Activated CD8-positive, alpha-beta memory T cell treated with anti-CD3 and anti-CD28 coated beads for 24 hours (primary cell): ENCODE measurements at regions not wholly inside any gene's neighbourhood (a gene's known extent, or its start where the extent isn't known, plus 50 kb on each side); places are given as distances from the start of the nearest gene placed in this dataset.
A peak's percentile ranks its signal among the peaks of the same experiment; 100 is the strongest.
"Not testable (repeated sequence)": the region's sequence is repeated elsewhere in the genome, so short reads cannot be mapped to it uniquely, and the experiment has no call there.

Experiments used
- DNase-seq: peaks from one replicate; pipeline ENCODE4 v3.0.0-alpha.2; 2020

DNA sequence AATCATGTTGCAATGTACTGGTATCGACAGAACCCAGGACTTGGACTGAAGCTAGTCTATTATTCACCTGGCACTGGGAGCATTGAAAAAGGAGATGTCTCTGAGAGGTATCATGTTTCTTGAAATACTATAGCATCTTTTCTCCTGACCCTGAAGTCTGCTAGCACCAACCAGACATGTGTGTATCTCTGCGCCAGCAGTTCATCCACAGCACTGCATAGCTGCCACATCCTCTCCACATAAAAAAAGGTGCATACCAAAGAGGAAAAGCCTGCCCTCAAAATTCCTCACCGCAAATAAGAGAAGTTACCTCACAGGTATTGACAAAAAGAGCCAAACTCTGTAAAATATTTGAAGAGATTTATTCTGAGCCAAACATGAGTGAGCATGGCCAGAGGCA is 99.5 kb upstream of the PRSS3 start:
- DNase-seq, result no peak

DNA sequence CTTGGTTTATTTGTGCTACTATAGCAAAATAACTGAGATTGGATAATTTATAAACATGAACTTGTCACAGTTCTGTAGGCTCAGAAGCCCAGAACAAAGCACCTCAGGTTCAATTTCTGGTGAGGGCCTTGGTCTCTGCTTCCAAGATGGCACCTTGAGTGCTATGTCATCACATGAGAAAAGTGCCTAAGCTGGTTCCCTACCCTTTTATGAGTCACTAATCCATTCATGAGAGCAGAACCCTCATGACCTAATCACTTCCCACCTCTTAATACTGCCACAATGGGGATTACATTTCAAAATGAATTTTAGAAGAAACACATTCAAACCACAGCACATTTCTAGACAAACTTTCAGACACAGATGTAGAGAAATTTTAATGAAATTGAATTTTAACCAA is 98.2 kb upstream of the PRSS3 start:
- no peak for DNase-seq

DNA sequence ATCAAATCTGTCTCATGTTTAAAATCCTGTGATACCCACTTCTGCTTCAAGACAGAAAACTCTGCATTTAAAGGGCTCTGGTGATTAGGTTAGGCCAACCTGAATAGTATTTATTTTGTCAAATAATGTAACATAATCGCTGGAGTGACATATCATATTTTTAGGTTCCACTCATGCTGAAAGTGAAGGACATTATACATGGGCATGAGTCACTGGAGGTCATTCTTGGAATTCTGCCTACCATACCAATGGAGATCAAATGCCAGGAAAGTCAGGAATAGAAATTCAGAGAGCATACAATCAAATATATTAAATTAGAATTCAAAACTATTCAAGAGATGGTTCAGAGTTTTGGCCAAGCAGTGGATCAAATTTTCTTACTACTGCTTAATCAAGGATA is 97.1 kb upstream of the PRSS3 start:
- DNase-seq, result no peak

DNA sequence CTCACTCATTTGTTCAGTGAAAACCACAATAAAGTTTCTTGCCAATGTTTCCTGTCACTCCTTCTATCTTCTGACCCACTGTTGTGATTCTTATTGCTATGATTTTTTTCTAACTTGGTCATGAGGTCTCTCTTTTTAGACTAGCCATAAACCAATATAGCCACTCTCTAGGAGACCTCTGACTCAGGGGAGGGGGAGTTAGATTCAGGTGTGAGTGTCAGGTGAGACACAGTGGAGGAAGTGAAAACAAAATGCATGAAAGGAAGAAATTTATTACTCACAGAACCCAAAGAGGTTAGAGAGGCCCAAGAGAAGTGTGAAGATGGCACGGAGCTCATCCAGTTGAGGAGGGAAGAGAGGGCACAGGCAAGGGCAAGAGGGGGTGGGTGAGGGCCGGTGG is 94.4 kb upstream of the PRSS3 start:
- not testable (repeated sequence) for DNase-seq

DNA sequence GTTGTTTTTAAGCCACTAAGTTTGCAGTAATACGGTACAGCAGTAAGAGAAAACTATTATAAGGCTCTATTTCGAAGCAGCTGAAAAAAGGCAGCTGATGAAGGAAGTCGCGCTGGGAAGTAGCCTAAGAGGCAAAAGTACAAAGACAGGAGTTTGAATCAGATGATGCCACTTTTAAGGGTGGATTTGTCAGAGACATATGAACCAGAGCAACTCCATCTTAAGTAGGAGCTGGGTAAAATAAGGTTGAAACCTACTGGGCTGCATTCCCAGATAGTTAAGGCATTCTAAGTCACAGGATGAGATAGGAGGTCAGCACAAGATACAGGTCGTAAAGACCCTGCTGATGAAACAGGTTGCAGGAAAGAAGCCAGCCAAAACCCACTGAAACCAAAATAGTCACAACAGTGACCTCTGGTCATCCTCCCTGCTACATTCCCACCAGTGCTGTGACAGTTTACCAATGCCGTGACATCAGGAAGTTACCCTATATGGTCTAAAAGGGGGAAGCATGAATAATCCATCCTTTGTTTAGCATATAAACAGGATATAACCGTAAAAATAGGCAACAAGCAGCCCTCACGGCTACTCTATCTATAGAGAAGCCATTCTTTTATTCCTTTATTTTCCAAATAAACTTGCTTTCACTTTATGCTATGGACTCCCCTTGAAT is 91.8 kb upstream of the PRSS3 start:
- no peak for DNase-seq

DNA sequence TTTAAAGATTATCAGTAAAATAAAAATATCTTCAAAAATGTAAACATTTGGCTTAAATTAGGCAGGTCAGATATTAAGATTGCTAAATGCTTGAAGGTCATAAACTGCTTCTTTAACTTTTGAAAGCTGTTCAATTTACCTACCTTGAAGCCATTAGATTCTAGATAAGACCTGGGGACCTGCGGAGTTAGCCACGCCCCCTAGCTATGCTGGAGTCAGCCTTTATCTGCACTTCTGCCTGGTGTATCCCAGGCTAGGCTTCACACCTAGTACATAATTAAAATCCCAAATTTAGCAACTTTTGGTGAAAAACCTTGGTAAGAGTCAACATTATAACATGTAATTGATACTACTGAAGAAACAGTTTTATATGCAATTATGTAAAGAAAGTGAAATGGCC is 89.9 kb upstream of the PRSS3 start:
- not testable (repeated sequence) for DNase-seq

DNA sequence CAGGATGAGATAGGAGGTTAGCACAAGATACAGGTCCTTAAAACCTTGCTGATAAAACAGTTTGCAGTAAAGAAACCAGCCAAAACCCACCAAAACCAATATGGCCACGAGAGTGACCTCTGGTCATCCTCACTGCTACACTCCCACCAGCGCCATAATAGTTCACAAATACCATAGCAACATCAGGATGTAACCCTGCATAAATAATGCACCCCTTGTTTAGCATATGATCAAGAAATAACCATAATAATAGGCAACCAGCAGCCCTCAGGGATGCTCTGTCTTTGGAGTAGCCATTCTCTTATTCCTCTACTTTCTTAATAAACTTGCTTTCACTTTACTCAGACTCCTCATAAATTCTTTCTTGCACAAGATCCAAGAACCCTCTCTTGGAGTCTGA is 86.9 kb upstream of the PRSS3 start:
- no peak for DNase-seq

DNA sequence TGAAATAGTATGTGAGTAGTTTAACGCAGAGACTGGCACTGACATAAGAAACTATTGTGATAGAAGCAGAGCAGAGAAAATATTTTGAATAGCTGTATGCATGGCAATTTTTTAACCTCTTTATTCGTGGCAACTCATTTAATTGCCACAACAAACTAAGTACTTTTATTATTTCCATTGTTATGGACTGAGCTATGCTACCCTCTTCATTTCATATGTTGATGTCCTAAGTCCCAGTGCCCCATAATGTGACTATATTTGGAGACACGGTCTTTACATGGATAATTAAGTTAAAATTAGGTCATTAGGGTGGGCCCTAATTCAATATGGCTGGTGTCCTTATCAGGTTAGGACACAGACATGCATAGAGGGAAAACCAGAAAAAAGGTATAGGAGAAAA is 86.1 kb upstream of the PRSS3 start:
- DNase-seq, result no peak

DNA sequence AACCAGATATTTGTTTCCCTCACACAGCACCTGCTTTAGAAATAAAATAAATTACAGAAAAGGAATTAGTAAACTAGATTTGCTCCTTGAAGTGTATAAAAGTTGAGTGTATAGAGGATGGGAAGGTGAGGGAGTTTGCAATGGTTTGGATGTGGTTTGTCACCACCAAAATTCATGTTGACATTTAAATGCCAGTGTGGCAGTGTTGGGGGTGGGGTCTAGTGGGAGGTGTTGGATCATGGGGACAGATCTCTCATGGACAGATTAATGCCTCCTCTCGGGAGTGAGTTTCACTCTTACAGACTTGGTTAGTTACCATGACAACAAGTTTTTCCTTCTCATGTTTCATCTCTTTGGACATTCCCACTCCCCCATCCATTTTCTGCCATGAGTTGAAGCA is 83.9 kb upstream of the PRSS3 start:
- not testable (repeated sequence) for DNase-seq

DNA sequence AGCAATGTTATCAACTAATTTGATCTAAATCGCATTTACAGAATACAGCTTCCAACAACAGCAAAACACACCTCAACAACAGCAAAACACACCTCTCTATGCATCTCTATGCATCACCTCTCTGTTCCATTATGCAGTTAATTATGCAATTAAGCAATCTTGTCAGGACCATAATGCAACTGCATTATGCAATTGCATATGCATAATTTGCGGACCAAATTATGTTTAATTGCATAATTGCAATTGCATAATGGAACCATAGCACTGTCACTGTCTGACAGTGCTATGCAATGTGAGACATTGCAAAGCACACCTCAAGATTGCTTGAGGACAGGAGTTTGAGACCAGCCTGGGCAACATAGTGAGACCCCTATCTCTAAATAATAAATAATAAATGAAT is 80.4 kb upstream of the PRSS3 start:
- no peak for DNase-seq

DNA sequence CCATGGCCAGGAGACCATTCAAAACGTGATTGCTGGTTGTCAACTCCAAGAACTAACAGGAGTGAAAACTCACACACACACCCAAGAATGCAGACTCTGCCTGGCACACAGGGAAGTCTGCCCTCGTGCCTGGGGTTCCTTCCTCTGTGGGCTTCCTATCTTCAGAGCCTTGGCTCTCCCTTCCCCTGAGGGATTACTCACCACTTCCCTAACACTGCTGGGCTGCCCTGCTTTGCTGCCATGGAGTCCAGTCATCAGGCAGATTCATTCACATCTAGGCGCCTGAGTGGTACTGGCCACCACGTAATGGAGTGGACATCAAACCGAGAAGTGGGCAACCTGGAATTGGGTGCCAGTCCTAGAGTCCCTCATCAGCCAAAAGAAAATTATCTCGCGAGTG is 76.4 kb upstream of the PRSS3 start:
- DNase-seq, result no peak

DNA sequence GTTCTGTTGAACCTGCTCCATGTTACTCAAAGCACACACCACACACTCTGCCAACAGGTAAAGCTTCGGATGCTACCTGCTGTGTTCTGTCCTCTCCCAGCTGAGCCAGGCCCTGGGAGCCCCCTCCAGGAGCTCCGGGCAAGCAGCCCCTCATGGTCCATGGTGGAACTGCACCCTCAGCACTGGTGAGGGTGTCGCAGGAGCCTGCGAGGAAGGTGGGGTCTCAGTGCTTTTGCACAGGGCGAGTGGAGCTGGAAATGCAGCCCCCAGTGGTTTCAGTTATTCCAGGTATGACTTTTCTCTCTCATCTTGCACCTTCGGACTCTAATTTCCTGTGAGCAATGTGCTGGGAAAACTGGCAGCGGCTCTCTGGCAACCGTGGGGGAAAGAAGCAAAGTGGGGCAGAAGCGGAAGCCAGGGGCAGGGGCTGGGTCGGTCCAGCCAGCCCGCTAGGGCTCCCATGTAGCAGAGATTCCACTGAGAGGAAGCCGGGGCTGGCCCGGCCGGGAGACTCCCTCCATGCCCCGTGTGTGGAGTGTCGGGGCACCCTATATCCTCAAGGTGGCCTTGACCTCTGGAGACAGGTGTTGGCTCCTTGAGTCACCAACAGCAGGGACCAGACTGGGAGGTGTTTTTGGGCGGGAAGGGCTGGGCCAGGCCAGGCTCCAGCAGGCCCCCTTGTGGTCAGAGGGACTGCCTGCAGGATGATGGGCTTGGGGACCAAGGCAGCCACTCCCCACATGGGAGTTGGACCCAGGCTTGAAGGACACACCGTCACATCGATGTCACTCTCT is 75.6 kb upstream of the PRSS3 start:
- DNase-seq, result peak; percentile 76

DNA sequence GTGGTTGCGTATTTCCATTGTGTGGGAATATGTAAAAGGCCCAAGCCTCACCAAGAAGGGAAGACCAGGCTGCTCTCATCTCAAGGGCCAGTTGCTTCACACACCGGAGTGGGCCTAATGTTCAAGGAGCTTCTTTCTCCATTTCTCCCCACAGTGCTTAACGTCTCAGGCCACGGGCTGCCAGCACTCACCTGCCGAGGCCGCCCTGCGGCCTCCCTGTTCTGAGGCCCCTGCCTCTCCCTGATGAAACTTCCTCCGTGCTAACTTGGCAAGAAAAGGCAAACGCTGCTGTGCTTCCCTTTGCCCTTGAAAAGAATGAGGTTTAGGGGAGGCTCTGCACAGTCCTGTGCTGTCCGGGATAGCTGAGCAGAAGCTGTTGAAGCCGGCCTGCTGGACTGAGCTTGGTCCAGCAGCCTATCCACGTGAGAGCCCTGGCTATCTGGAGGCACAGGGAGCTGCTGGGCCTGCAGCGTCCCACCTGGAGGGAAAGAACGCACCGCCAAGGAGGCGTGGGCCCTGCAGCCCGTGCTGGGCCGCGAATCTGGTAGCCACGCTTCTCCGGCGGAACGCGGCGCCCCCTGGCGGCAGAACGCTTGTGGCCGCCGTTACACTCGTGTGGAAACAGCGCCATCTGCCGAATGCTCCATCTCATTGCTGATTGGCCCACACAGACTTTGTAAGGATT is 73.5 kb upstream of the PRSS3 start:
- peak; percentile 97 for DNase-seq

DNA sequence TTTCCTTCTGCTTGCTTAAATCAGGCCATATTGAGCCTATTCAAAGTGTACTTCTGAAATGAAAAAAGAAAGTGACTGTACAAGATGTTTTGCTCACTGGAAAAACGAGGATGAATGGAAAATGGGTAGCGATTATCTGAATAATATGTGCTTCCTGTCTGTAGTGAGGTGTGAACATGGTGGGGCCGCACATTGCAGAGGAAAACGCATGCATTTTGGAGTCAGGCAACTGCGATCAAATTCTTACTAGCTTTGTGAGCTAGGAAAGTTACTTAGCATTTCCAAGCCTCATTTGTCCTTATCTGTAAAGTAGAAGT is 73.0 kb upstream of the PRSS3 start:
- no peak for DNase-seq

DNA sequence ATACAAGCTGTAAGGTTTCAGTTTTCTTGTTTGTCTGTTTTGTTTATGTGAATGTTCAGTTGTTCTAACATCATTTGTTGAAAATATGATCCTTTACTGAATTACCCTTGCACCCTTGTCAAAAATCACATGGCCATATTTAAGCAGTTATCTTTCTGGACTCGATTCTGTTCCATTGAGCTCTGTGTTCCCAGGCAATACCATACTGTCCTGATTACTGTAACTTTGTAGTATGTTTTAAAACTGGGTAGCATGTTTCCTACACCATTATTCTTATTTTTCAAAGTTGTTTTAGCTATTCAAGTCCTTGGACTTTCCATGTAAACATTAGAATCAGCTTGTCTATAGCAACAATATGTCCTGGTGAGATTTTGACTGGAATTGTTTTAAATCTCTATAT is 66.7 kb upstream of the PRSS3 start:
- DNase-seq, result no peak

DNA sequence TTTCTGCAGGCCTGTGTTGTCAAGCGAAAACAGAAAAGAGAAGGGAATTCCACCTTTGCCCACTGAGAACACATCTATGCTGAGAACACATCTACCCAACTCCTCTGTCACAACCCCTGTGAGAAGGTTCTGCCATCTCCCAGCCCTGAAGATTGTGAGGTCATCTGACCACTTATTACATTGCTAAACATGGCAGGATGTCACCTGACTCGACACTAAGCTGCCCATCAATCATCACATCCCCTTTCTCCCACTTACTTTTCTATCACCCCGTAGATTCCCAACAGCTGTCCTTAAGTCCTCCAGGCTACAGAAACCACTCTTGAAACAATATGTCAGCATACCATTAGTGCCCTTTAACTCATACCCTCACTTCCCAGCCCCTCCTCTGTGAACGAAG is 64.2 kb upstream of the PRSS3 start:
- DNase-seq, result no peak

DNA sequence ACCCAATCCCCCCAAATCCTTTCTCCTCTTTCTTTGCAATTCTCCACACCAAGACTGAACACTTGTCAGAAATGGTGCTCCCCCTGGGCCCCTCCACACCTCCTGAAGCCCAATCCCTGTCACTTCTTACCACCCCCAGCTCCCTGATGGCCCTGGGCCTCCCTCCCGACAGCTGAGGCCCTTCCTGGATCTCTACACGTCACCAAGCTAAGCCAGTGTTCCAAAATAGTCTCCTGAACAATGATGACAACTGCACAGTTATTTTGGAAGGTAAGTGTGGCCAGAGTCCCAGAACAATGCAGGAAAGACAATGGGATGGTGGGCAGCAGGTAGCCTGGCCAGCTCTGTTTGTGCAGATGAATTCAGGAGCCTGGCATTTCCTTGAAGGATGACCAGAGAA is 63.7 kb upstream of the PRSS3 start:
- DNase-seq, result no peak

DNA sequence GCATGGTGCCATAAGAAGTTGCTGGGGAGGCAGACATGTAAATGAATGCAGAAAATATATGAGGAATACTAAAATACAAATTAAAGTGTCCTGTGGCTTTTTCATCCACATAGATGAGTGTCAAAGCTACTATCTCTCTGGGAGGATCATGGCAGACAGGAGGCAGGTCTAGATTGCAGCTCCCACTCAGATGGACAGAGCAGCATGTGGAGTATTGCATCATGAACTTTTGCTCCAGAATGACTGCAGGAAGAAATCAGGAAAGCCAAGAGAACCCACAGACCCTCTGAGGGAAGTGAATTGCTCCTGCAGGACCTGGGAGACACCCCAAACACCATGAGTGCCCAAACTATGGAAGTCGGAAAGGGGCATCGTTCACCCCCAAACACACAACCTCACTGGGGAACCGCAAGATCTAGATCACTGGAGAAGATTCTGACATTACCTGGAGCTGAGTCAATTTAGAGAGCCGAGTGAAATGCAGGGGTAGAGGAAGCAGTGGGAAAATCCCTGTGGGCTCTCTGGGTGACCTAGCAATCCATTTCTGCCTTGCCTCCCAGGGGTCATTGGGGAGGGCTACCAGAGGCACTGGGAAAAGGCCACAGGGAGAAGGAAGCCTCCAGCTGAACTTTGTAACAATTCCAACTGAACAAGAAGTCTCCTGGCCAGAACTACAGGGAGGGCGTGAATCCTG is 61.0 kb upstream of the PRSS3 start:
- not testable (repeated sequence) for DNase-seq

DNA sequence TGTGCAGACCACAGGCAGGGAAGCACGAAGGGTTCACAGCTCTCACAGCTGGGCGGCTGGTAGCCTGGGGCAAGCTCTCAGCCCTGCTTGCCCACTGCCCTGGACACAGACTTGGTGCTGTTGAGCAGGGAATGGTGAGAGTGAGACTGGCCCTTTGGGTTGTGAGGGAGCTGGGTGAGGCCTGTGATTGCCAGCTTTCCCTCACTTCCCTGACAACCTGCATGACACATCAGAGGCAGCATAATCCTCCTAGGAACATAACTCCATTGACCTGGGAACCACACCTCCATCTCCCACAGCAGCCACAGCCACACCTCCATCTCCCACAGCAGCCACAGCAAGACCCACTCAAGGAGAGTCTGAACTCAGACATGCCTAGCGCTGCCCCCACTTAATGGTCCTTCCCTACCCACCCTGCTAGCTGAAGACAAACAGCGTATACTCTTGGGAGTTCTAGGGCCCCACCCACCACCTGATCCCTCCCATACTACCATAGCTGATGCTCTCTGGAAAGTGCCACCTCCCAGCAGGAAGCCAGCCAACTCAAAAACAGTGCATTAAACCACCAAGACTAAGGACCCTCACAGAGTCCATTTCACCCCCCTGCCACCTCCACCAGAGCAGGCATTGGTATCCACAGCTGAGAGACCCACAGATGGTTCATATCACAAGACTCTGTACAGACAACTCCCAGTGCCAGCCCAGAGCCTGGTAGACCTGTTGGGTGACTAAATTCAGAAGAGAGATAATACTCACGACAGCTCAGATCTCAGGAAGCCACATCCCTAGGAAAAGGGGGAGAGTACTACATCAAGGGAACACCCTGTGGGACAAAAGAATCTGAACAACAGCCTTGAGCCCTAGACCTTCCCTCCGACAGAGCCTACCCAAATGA is 60.2 kb upstream of the PRSS3 start:
- DNase-seq, result not testable (repeated sequence)

DNA sequence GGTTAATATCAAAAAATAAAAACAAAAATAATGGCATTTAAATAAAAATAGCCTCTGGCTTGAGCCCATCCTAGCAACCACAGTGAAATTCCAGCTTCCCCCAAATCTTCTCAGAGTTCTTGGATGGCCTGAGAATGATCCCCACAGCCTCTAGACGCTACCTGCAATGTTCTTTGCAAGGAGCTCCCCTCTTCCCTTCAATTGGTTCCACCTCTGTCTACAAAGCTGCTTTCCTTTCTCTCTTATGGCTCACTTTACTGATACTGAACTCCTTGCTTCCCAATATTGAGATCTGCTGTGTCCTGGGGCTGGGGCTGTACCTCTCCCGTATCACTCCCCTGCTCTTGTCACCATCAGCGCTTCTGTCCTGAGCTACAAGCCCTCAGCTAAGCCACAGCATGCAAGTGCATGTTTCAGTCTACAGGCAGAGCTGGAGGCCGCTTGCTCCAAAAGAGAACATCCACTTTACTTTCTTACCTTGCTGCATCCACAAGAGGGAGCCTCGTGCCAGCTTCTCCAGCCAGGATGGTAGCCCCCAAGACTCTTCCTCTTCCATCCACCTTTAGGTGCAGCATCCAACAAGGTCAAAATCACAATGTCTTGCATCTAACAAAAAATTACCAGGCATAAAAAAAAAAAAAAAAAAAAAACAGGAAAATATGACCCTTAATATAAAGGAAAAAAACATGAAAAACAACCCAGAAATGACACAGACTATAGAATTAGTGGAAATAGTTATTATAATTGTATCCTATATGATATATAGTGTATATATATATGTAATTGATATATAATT is 57.4 kb upstream of the PRSS3 start:
- no peak for DNase-seq

DNA sequence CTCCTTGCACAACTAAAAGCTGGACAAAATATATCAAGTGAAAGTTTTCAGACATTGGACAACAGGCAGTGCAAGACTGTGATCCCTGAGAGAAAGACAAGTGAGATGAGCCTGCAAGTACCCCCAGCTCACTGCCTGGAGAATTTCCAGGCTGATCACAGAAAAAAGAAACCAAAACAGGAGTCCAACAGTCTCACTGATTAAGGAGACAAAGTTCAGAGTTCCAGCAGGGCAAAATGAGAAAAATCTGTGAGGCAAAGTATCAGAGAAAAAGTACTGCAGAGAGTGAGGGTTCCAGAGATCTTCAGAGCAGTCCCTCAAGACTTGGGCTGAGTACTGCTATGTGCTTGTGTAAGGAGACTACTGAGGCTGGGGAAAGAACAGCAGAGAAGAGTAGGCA is 56.0 kb upstream of the PRSS3 start:
- no peak for DNase-seq

DNA sequence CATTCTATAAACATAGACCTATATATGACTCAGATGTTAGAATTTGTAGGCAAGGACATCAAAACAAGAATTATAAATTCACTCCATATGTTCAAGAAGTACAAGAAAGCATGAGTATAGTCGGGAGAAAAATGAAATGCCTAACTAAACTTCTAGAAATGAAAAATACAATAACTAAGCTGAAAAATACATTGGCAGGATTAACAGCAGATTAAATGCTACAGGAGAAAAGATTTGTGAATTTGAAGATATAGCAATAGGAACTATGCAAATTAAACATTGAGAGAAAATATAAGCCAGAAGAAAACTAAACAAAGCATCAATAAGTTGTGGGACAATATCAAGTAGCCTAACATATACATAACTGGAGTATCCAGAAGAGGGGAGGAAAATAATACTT is 55.3 kb upstream of the PRSS3 start:
- DNase-seq, result no peak
